ENCODE measurements at regions not wholly inside any gene's neighbourhood (a gene's known extent, or its start where the extent isn't known, plus 50 kb on each side); places are given as distances from the start of the nearest gene placed in this dataset.

- no peaks in the 10 kb centered on the region for H3K9me3 ChIP-seq
- H3K4me1 ChIP-seq = peaks cover 0 to 6% of the 10 kb centered on the region in 2 donors
- TF ChIP-seq POLR2A (IDR thresholded peaks at IDR 0.05) (no peak), CTCF (IDR thresholded peaks at IDR 0.05) (no peak)
- H3K27ac ChIP-seq = no peak overlapping the region
- intact Hi-C loops (cut with DNase I; ENCODE audit: low total_unique reads) = no loop called here
- H3K27me3 ChIP-seq = no peaks in the 10 kb centered on the region
- no peak for DNase-seq
- no peaks in the 10 kb centered on the region for H3K36me3 ChIP-seq
- no peak overlapping the region for H3K4me3 ChIP-seq
Measured at GRCh38 chr7:46607176-46607575, 686.1 kb upstream of the IGFBP3 start.

DNA sequence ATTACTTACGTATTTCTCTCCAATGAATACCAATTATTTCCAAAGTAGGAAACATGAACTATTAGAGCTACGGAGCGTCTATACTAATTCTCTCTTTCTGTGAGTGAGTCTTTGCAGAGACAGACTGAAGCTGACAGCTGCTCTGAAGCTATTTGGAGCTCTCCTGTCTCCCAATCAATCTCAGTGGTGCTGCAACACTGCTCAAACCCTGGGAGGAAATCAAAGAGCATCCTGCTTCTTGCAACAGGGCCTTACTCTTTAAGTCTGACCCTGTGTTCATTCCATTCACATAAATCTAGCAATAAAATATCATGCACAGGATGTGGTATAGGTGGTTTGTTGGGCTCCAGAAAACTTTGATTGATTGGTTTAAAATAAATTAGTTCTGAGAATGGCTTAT is 685.7 kb upstream of the IGFBP3 start:
- intact Hi-C loops (cut with DNase I; ENCODE audit: low total_unique reads) = no loop called here
- H3K27ac ChIP-seq = no peak overlapping the region
- H3K9me3 ChIP-seq = no peaks in the 10 kb centered on the region
- H3K4me3 ChIP-seq = no peak overlapping the region
- no peaks in the 10 kb centered on the region for H3K27me3 ChIP-seq
- no peaks in the 10 kb centered on the region for H3K36me3 ChIP-seq
- DNase-seq = no peak
- TF ChIP-seq POLR2A (IDR thresholded peaks at IDR 0.05) (no peak), CTCF (IDR thresholded peaks at IDR 0.05) (no peak)
- peaks cover 0 to 6% of the 10 kb centered on the region in 2 donors for H3K4me1 ChIP-seq

DNA sequence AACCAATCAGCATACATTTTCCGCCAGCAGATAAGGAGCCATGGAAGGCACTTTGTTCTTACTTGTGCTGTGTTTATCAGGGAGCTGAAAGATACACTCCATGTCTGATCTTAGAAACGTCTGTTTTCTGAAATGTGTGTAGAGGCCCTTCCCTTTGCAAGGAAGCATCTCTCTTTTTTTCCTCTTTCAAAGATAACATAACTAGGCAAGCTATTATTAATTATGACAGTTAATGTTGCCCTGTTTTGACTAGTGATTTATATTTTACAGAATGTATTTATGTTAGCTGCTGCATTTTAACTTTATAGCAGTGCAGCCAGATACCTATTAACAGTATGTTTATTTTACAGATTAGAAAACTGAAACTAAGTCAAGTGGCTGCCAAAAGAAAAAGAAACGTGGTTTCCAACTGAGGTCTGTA is 683.2 kb upstream of the IGFBP3 start:
- Histone ChIP-seq H3K4me3 (no peak overlapping the region), H3K4me1 (peaks cover 0 to 6% of the 10 kb centered on the region in 2 donors)
- intact Hi-C loops (cut with DNase I; ENCODE audit: low total_unique reads) = no loop called here

GRCh38 chr7:46603780-46604179 is 682.7 kb upstream of the IGFBP3 start:
- Histone ChIP-seq H3K9me3 (no peaks in the 10 kb centered on the region), H3K36me3 (no peaks in the 10 kb centered on the region), H3K27ac (peak overlapping the region; percentile 67 to 87), H3K4me3 (no peak overlapping the region), H3K27me3 (no peaks in the 10 kb centered on the region), H3K4me1 (peaks cover 0 to 6% of the 10 kb centered on the region in 2 donors)
- DNase-seq = peak; percentile 86 to 92
- TF ChIP-seq POLR2A (IDR thresholded peaks at IDR 0.05) = no peak
- intact Hi-C loops (cut with DNase I; ENCODE audit: low total_unique reads) = no loop called here

More for the DNA sequence above, 683.2 kb upstream of the IGFBP3 start:
- no peak for DNase-seq
- no peak for TF ChIP-seq CTCF (IDR thresholded peaks at IDR 0.05)
- no peak for TF ChIP-seq POLR2A (IDR thresholded peaks at IDR 0.05)
- H3K36me3 ChIP-seq = no peaks in the 10 kb centered on the region
- H3K27ac ChIP-seq = peak overlapping the region; percentile 67 to 87
- no peaks in the 10 kb centered on the region for H3K27me3 ChIP-seq
- no peaks in the 10 kb centered on the region for H3K9me3 ChIP-seq

- H3K4me3 ChIP-seq = no peak overlapping the region
- intact Hi-C loops (cut with DNase I; ENCODE audit: low total_unique reads) = no loop called here
- peak; percentile 18 to 53 for DNase-seq
Measured at GRCh38 chr7:46603296-46603752, 682.3 kb upstream of the IGFBP3 start.

More at GRCh38 chr7:46603296-46603752, 682.3 kb upstream of the IGFBP3 start:
- H3K27ac ChIP-seq = peak overlapping the region; percentile 67 to 87
- H3K9me3 ChIP-seq = no peaks in the 10 kb centered on the region
- no peaks in the 10 kb centered on the region for H3K27me3 ChIP-seq
- peaks cover 0 to 6% of the 10 kb centered on the region in 2 donors for H3K4me1 ChIP-seq
- TF ChIP-seq POLR2A (IDR thresholded peaks at IDR 0.05) (no peak), CTCF (IDR thresholded peaks at IDR 0.05) (no peak)
- no peaks in the 10 kb centered on the region for H3K36me3 ChIP-seq
